ENCODE measurements at regions not wholly inside any gene's neighbourhood (a gene's known extent, or its start where the extent isn't known, plus 50 kb on each side); places are given as distances from the start of the nearest gene placed in this dataset.

- DNase-seq (ENCODE audit: low read depth): no peak
These were observed 191.7 kb upstream of the ALKAL2 start for GRCh38 chr2:479490-480176.

DNA sequence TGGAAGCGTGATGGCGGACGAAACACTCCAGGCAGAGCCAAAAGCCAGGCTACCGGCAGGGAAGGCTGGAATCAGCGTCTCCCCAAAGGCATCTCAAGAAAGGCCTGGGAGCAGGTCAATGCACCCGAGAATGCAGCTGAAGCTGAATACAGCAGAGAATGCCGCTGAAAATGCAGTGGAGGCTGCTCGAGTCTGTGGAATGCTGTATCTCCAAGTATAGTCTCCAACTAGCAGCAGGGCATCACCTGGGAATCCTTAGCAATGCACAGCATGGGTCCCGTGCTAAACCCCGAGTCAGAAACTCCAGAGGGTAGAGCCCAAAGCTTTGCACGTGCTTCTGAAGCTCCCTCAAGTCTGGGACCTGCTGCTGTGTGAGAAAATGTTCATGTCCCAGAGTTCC is 191.1 kb upstream of the ALKAL2 start:
- no peak for DNase-seq (ENCODE audit: low read depth)

DNA sequence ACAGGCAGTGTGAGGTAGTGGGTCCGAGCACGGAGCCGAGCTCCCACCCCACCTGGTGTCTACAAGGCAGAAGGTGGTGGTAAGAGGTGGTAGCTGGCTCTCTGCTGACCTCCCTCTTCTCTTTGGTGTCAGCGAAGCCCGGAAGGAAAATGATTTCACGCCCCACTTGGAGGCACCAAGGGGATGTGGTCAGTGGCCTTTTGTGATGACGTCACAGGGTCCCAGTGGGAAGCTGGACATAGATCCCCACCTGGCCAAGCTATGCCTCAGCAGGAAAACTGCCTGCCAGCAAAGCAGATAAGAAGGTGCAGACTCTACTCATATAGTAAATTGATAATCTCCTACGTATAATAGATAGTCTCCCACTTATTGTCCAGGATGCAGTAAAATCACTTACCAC is 183.7 kb upstream of the ALKAL2 start:
- no peak for DNase-seq (ENCODE audit: low read depth)

- no peak for DNase-seq (ENCODE audit: low read depth)
These were observed 181.6 kb upstream of the ALKAL2 start for GRCh38 chr2:469514-469913.

- DNase-seq (ENCODE audit: low read depth): no peak
These were observed 180.9 kb upstream of the ALKAL2 start for GRCh38 chr2:468648-469336.

DNA sequence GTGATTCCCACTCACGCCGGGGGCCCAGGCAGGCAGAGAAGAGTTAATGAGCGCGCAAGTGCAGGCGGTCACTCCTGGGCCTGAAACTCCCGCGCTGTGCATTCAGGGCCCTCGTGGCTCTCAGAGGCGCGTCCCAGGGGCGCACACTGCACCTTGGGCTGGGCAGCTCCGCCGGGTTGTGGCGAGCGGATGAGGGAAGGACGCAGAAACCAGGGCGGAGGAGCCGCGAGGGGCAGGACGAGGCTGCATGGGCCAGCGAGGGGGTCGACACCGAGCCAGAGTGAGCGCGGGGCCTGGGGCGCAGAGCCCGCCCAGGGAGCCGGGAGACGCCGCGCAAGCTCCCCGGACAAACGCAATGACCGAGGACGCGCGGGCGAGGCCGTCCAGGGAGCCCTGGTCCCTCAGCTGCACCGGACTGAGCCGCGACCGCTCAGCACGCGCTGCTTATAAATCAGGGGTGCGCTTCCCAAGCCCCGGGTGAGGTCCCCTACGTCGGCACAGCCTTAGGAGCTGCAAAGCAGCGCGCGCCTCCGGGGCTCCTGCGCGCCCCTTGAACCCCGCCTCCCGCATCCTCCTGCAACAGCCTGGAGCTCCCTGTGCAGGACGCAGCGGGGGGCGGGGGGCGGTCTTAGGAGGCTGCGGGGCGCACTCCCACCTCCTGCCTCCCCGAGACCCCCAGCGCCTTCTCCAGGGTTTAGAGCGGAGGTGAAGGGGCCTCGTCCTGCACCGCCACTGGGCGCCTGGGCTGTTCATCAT is 180.2 kb upstream of the ALKAL2 start:
- no peak for DNase-seq (ENCODE audit: low read depth)

DNA sequence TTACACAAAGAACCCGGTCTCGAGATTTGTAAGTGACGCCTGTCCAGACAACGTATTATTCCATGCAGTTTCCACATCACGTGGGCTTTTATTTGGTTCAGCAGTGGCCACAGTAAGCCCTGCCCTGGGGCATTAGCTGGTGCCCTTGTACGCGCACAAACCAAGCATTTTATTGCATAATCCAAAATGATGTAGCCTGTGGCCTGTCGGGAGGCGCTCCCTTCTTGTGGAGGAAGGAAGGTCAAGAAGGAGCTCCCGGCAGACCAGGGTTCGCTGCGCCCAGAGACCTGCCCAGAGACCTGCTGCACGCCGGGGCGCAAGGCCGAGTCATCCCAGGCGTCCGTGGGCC is 179.6 kb upstream of the ALKAL2 start:
- no peak for DNase-seq (ENCODE audit: low read depth)

DNA sequence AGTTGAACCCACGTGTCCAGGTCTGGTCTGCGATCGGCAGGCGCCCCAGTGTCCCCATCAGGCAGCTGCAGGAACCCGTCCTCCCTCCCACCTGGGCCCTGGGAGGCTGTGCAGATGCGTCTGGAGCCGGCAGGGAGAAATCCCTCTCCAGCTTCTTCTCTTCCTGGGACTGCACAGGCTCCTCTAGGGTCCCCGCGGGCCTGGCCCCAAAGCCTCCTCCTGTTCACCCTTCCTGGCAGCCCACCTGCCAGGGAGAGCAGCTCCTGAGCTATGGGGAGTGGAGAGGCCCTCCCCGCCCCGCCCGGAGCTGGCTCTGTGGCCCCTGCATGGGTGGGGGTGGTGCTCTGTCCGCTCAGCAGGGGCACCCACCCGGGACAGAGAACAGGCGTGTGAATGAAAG is 179.2 kb upstream of the ALKAL2 start:
- no peak for DNase-seq (ENCODE audit: low read depth)

DNA sequence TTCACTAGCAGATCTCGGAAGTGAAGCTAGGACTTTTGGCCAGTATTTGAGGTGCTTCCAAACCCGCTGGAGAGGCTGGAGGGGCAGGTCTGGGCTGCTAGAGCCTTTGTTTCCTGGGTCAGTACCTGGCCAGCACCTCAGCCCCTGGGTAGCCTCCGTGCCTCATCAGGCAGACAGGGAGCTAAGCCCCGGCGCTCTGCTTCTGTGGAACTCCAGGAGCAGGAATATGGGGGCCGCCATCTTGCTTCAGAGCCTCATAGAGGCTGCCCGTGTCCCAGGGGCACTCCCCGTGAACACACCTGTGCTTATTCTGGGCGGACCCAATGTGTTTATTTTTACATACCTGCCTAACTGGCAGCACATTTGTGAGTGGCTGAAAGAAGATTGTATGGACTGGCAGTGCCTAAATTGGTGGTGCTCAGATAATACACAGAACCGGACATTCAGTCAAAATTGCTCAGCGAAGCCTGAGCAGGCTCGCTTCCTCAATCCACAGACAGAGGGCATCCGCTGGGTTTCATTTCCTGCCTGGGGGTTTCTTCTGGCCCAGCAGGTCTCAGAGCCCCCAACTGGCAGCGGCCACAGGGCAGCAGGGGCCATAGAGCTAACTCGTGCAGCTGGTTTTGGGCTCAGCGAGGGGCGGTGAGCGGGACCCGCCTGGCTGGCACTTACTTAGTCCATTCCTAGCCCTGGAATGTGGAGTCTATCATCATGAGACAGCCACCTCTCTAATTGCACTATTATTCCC is 176.8 kb upstream of the ALKAL2 start:
- DNase-seq (ENCODE audit: low read depth): no peak

- no peak for DNase-seq (ENCODE audit: low read depth)
These were observed 173.0 kb upstream of the ALKAL2 start for GRCh38 chr2:460861-461260.

DNA sequence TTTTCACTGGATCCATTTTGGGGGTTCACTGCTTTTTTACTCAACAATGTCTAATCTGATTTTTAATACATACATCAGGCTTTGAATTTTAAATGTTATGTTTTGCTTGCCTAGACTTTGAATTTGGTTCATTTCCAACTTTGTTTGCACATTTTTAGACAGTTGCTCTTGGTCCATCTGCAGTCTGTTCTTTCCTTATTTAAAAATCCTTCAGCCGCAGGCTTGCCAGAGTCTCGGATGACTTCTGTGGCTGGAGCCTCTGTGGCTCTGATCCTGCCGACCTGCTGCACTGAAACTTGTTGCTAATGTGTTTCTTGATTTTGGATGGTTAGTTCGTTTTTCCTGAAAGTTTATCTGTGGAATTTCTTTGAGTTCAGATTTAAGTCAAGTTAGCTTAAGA is 172.0 kb upstream of the ALKAL2 start:
- no peak for DNase-seq (ENCODE audit: low read depth)

DNA sequence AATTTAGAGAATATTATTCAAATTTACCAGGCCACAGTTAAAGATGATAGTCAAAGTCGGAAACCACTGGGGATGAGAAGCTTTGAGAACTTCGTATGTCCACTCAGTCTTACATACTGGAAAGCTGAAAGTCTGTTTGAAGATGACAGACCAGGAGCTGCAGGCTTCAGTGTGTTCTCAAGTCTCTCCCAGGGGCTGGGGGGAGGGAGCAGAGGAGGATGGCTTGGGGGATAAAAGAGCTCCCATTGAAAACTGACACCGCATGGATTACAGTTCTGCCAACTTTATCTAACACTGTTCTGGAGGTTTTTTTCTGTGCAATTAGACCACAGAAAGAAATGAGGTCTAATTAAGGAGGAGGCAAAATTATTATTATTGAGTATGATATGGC is 170.5 kb upstream of the ALKAL2 start:
- DNase-seq (ENCODE audit: low read depth): no peak

DNA sequence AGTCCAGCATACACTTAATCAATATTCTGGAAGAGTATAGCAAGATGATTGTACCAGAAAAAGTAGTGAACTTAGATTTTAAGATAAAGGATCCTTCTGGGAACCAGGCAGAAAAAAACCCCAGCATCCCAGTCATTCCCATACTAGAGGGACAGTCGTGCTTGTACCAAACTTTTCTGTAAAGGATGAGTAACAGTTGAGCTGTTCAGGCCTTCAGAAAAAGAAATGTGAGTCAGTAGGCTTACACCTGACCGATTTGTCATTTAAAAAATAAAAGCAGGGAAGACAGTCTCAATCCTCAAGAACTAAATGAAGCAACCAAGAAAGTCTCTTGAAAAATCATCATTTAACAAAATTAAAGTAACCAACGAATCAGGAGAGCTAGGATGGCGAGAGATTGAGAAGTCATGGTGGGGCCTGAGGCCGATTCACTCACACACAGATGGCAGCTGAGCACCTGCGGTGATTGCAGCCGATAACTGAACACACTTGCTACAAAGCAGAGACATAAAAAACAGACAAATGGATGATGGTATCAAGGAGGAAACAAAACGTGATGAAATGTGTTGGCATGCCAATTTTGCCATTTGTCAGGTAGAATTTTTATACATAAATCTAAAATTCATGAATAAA is 170.0 kb upstream of the ALKAL2 start:
- no peak for DNase-seq (ENCODE audit: low read depth)

DNA sequence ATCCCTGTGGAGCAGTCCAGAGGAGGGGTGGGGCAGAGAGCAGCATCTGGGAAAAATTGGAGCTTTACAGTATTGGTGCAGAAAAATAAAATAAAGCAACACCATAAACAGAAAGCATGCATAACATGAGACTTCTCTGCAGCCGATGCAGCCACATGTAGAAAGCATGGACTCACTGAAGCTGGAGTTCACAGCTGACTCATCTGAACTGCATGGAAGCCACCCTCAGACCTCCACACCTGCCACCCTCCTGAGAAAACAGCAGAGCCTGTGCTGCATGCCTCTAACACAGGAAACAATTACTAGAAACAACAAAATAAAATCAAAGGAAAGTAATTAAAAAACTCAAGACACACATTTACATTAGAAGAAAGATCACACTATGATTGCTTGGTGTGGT is 169.4 kb upstream of the ALKAL2 start:
- no peak for DNase-seq (ENCODE audit: low read depth)

DNA sequence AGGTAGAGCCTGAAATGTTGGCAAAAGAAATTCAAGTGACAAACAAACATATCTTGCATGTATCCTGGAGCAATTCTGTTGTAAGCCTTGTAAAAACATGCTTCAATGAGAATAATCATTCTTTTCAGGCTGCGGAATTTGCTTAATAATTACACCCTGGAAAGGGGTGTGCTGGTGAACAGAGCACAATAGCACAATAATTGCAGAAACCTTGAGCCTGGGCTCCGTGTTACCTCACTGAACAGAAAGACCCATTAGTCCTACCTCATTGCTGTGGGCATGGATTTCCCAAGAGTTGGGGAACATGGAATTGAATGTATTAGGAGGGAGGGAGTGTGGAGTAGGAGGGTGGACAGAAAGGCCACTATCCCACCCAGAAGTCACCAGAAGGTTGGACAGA is 168.0 kb upstream of the ALKAL2 start:
- DNase-seq (ENCODE audit: low read depth): no peak

DNA sequence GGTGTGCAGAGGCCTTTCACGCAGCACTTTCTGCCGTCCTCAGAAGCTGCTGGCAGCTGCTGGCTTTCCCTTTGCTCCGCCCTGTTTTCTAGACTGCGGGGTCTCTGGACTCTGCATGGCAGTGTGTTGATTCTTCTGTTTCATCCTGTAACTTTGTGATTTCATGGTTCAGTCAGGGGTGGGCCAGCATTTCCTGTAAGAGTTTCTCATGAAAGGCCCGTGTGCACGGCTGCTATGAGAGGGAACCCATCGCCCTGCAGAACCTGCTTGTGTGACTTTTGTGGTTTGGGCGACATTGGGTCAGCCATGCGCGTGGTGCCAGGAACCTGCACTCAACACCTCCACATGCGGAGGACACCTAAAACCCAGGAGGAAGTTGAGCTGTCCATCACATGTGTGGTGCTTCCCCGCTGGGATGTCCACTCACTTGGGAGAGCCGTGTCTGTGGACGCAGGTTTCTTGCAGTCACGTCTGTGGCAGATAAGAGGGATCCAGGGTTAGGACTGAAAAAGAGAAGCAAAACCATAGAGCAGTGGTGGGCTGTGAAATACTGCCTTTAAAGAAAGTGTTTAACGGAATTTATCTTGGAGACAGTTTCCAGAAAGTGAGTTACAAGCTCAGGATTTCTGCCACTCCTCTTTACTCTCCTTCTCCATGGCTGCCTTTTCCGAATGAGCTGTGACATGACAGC is 167.3 kb upstream of the ALKAL2 start:
- no peak for DNase-seq (ENCODE audit: low read depth)

- DNase-seq (ENCODE audit: low read depth): no peak
These were observed 165.2 kb upstream of the ALKAL2 start for GRCh38 chr2:453132-453531.

GRCh38 chr2:451495-451894 is 163.6 kb upstream of the ALKAL2 start:
- no peak for DNase-seq (ENCODE audit: low read depth)

- no peak for DNase-seq (ENCODE audit: low read depth)
These were observed 161.6 kb upstream of the ALKAL2 start for GRCh38 chr2:449246-450067.

- no peak for DNase-seq (ENCODE audit: low read depth)
These were observed 160.2 kb upstream of the ALKAL2 start for GRCh38 chr2:447902-448665.

Data from CMK (cell line).